Hepatocyte (in vitro differentiated cells): ENCODE measurements at regions not wholly inside any gene's neighbourhood (a gene's known extent, or its start where the extent isn't known, plus 50 kb on each side); places are given as distances from the start of the nearest gene placed in this dataset.

Experiments used
- DNase-seq: peaks from one replicate; pipeline ENCODE4 v3.0.0-alpha.2; 2016; ENCODE audit warnings: low spot score
- H2AFZ ChIP-seq: fragments of 200-600 bp; sonication (generic); 2 replicates; pipeline ENCODE4 v1.6.0; 2016; ENCODE audit warnings: antibody characterized with exemption, mild to moderate bottlenecking
- H3K27ac ChIP-seq: fragments of 200-600 bp; sonication (generic); 2 replicates; pipeline ENCODE4 v1.5.1; 2016; ENCODE audit warnings: mild to moderate bottlenecking
- H3K27me3 ChIP-seq: fragments of 200-600 bp; sonication (generic); 2 replicates; pipeline ENCODE4 v1.6.1; 2016
- H3K36me3 ChIP-seq: fragments of 200-600 bp; sonication (generic); replicated peaks from 2 replicates; pipeline ENCODE4 v1.5.1; 2016; ENCODE audit warnings: low read depth; ENCODE audit not compliant: insufficient read depth
- H3K4me1 ChIP-seq: fragments of 200-600 bp; sonication (generic); 2 replicates; pipeline ENCODE4 v1.5.1; 2016; ENCODE audit warnings: mild to moderate bottlenecking, moderate library complexity; ENCODE audit not compliant: insufficient read depth
- H3K4me2 ChIP-seq: fragments of 200-600 bp; sonication (generic); 2 replicates; pipeline ENCODE4 v1.6.0; 2016
- H3K4me3 ChIP-seq: fragments of 200-600 bp; sonication (generic); 2 replicates; pipeline ENCODE4 v1.5.1; 2016; ENCODE audit warnings: mild to moderate bottlenecking
- H3K79me2 ChIP-seq: fragments of 200-600 bp; sonication (generic); 2 replicates; pipeline ENCODE4 v1.6.0; 2017; ENCODE audit warnings: mild to moderate bottlenecking
- H3K9me2 ChIP-seq: fragments of 200-600 bp; sonication (generic); replicated peaks from 2 replicates; pipeline ENCODE4 v1.6.0; 2017; ENCODE audit warnings: mild to moderate bottlenecking; ENCODE audit not compliant: insufficient read depth
- H3K9me3 ChIP-seq: fragments of 200-600 bp; sonication (generic); 2 replicates; pipeline ENCODE4 v1.5.1; 2016; ENCODE audit warnings: low read depth, mild to moderate bottlenecking
- H4K20me1 ChIP-seq: fragments of 200-600 bp; sonication (generic); 2 replicates; pipeline ENCODE4 v1.6.0; 2016; ENCODE audit warnings: mild to moderate bottlenecking; ENCODE audit not compliant: insufficient read depth, poor library complexity, severe bottlenecking
- CTCF ChIP-seq: fragments of 200-600 bp; sonication (generic); IDR thresholded peaks from 2 replicates; pipeline ENCODE4 v1.5.1; 2016; ENCODE audit warnings: antibody characterized with exemption, mild to moderate bottlenecking; ENCODE audit not compliant: poor library complexity
- EZH2 ChIP-seq: fragments of 200-600 bp; sonication (generic); IDR thresholded peaks from 2 replicates; pipeline ENCODE4 v1.6.1; 2016; ENCODE audit warnings: antibody characterized with exemption, mild to moderate bottlenecking, borderline replicate concordance
- EZH2phosphoT487 ChIP-seq: fragments of 200-600 bp; sonication (generic); IDR thresholded peaks from one replicate; pipeline ENCODE4 v1.6.1; 2018; ENCODE audit warnings: antibody characterized with exemption, mild to moderate bottlenecking, low read depth, moderate library complexity; ENCODE audit not compliant: unreplicated experiment, severe bottlenecking
- WGBS: methylation state at CpG from one replicate; pipeline ENCODE4 v1.1.6; 2016; ENCODE audit warnings: low lambda C conversion rate; ENCODE audit errors: missing lambda C conversion rate; 5-methylcytosine and 5-hydroxymethylcytosine counted together

- H3K4me1 ChIP-seq: no peaks in the 10 kb centered on the region
- H3K4me2 ChIP-seq: no peak overlapping the region
- H2AFZ ChIP-seq: no peak overlapping the region
- WGBS: 79% methylated on average over 5 of the region's 5 CpGs
- H3K36me3 ChIP-seq: no peaks in the 10 kb centered on the region
- no peaks in the 10 kb centered on the region for H4K20me1 ChIP-seq
- TF ChIP-seq EZH2: no peak
- no peak for TF ChIP-seq EZH2phosphoT487
- TF ChIP-seq CTCF: no peak
- no peak overlapping the region for H3K27ac ChIP-seq
- H3K4me3 ChIP-seq: no peak overlapping the region
- no peaks in the 10 kb centered on the region for H3K79me2 ChIP-seq
- DNase-seq: no peak
- H3K9me3 ChIP-seq: no peaks in the 10 kb centered on the region
- no peaks in the 10 kb centered on the region for H3K9me2 ChIP-seq
- no peaks in the 10 kb centered on the region for H3K27me3 ChIP-seq
Observed at GRCh38 chr21:15407585-15407984, 322.2 kb upstream of the USP25 start.

- Histone ChIP-seq H3K79me2 (no peaks in the 10 kb centered on the region), H2AFZ (no peak overlapping the region), H3K27ac (no peak overlapping the region), H3K9me3 (no peaks in the 10 kb centered on the region), H3K9me2 (no peaks in the 10 kb centered on the region), H4K20me1 (no peaks in the 10 kb centered on the region), H3K36me3 (no peaks in the 10 kb centered on the region), H3K4me3 (no peak overlapping the region), H3K27me3 (no peaks in the 10 kb centered on the region), H3K4me1 (no peaks in the 10 kb centered on the region), H3K4me2 (no peak overlapping the region)
- TF ChIP-seq EZH2phosphoT487: no peak
- DNase-seq: no peak
- 98% methylated on average over 2 of the region's 2 CpGs for WGBS
Observed at GRCh38 chr21:15408089-15408488, 321.7 kb upstream of the USP25 start.

- no peak for DNase-seq
- Histone ChIP-seq H3K9me3 (no peaks in the 10 kb centered on the region), H3K79me2 (no peaks in the 10 kb centered on the region), H3K9me2 (no peaks in the 10 kb centered on the region), H2AFZ (no peak overlapping the region), H4K20me1 (no peaks in the 10 kb centered on the region), H3K4me3 (no peak overlapping the region), H3K27ac (no peak overlapping the region), H3K36me3 (no peaks in the 10 kb centered on the region), H3K27me3 (no peaks in the 10 kb centered on the region), H3K4me1 (no peaks in the 10 kb centered on the region), H3K4me2 (no peak overlapping the region)
- 84% methylated on average over 1 of the region's 1 CpG for WGBS
- TF ChIP-seq EZH2phosphoT487 (no peak), CTCF (no peak), EZH2 (no peak)
Observed at GRCh38 chr21:15409031-15409430, 320.8 kb upstream of the USP25 start.

- no peaks in the 10 kb centered on the region for H3K79me2 ChIP-seq
- no peak overlapping the region for H3K4me3 ChIP-seq
- no peak overlapping the region for H3K4me2 ChIP-seq
- no peak overlapping the region for H2AFZ ChIP-seq
- no peaks in the 10 kb centered on the region for H3K36me3 ChIP-seq
- H3K9me3 ChIP-seq: no peaks in the 10 kb centered on the region
- DNase-seq: no peak
- no peaks in the 10 kb centered on the region for H4K20me1 ChIP-seq
- no peak for TF ChIP-seq EZH2phosphoT487
- no peak for TF ChIP-seq EZH2
- TF ChIP-seq CTCF: no peak
- 88% methylated on average over 3 of the region's 3 CpGs for WGBS
- H3K9me2 ChIP-seq: no peaks in the 10 kb centered on the region
- no peak overlapping the region for H3K27ac ChIP-seq
- H3K27me3 ChIP-seq: no peaks in the 10 kb centered on the region
- H3K4me1 ChIP-seq: no peaks in the 10 kb centered on the region
Observed at GRCh38 chr21:15410853-15411252, 318.9 kb upstream of the USP25 start.
